Ishikawa (cell line): ENCODE measurements at regions not wholly inside any gene's neighbourhood (a gene's known extent, or its start where the extent isn't known, plus 50 kb on each side); places are given as distances from the start of the nearest gene placed in this dataset.

Experiments
- CEBPB ChIP-seq: IDR thresholded peaks from 2 replicates; pipeline ENCODE4 v1.6.1; 2012
- CREB1 ChIP-seq: IDR thresholded peaks from 2 replicates; pipeline ENCODE4 v1.6.1; 2012; ENCODE audit warnings: low read depth
- EGR1 ChIP-seq: IDR thresholded peaks from 2 replicates; pipeline ENCODE4 v1.6.1; 2012
- EP300 ChIP-seq: IDR thresholded peaks from 2 replicates; pipeline ENCODE4 v1.6.1; 2012; ENCODE audit warnings: borderline replicate concordance
- FOXM1 ChIP-seq: IDR thresholded peaks from 2 replicates; pipeline ENCODE4 v1.6.1; 2012; ENCODE audit warnings: low read depth, borderline replicate concordance
- NFIC ChIP-seq: IDR thresholded peaks from 2 replicates; pipeline ENCODE4 v1.6.1; 2012
- RAD21 ChIP-seq: IDR thresholded peaks from 2 replicates; pipeline ENCODE4 v1.6.1; 2012; ENCODE audit warnings: low read depth
- TAF1 ChIP-seq: IDR thresholded peaks from 2 replicates; pipeline ENCODE4 v1.6.1; 2012; ENCODE audit warnings: low read depth, mild to moderate bottlenecking
- TCF12 ChIP-seq: IDR thresholded peaks from 2 replicates; pipeline ENCODE4 v1.6.1; 2012; ENCODE audit warnings: low read depth
- TEAD4 ChIP-seq: IDR thresholded peaks from 2 replicates; pipeline ENCODE4 v1.6.1; 2012
- YY1 ChIP-seq: IDR thresholded peaks from 2 replicates; pipeline ENCODE4 v1.6.1; 2012; ENCODE audit warnings: low read depth
- ZBTB7A ChIP-seq: IDR thresholded peaks from 2 replicates; pipeline ENCODE4 v1.6.1; 2012; ENCODE audit warnings: low read depth
- TF ChIP-seq, protein P1 (sequence below): IDR thresholded peaks from 2 replicates; pipeline ENCODE4 v1.6.1; 2012; ENCODE audit warnings: low read depth, mild to moderate bottlenecking
- TF ChIP-seq, protein P2 (sequence below): IDR thresholded peaks from 2 replicates; pipeline ENCODE4 v1.6.1; 2012
- TF ChIP-seq, protein P3 (sequence below): IDR thresholded peaks from 2 replicates; pipeline ENCODE4 v1.6.1; 2012

DNA sequence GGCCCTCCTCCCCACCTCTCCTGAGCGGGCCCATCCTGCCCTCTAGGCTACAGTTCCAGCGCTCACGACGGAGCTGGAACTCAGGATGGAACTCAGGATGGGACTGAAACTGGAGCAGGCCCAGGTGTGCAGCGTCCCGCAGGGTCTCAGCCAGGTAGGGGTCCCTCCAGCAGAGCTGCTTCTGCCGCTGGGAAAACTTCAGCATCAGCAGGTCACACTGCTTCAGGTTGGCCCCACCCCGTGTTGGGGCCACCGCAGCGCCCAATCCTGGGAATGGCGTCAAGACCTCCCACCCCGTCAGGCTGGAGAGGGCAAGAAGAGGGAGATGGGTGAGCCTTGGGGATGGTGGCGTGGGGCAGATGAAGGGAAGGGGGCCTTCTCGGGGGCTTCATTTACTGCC is 62.6 kb upstream of the TMEM97 start:
- TF ChIP-seq CREB1 (no peak), CEBPB (no peak), EP300 (no peak), TAF1 (no peak), TCF12 (no peak), NFIC (no peak), ZBTB7A (no peak)
- TF ChIP-seq, protein P1, sequence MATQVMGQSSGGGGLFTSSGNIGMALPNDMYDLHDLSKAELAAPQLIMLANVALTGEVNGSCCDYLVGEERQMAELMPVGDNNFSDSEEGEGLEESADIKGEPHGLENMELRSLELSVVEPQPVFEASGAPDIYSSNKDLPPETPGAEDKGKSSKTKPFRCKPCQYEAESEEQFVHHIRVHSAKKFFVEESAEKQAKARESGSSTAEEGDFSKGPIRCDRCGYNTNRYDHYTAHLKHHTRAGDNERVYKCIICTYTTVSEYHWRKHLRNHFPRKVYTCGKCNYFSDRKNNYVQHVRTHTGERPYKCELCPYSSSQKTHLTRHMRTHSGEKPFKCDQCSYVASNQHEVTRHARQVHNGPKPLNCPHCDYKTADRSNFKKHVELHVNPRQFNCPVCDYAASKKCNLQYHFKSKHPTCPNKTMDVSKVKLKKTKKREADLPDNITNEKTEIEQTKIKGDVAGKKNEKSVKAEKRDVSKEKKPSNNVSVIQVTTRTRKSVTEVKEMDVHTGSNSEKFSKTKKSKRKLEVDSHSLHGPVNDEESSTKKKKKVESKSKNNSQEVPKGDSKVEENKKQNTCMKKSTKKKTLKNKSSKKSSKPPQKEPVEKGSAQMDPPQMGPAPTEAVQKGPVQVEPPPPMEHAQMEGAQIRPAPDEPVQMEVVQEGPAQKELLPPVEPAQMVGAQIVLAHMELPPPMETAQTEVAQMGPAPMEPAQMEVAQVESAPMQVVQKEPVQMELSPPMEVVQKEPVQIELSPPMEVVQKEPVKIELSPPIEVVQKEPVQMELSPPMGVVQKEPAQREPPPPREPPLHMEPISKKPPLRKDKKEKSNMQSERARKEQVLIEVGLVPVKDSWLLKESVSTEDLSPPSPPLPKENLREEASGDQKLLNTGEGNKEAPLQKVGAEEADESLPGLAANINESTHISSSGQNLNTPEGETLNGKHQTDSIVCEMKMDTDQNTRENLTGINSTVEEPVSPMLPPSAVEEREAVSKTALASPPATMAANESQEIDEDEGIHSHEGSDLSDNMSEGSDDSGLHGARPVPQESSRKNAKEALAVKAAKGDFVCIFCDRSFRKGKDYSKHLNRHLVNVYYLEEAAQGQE, result no peak

GRCh38 chr17:28256881-28257280 is 62.1 kb upstream of the TMEM97 start:
- TF ChIP-seq CEBPB, result no peak
- TF ChIP-seq EP300, result no peak
- TF ChIP-seq CREB1, result no peak
- TF ChIP-seq ZBTB7A, result no peak
- TF ChIP-seq TCF12, result no peak
- TF ChIP-seq YY1, result no peak
- TF ChIP-seq TAF1, result no peak
- no peak for TF ChIP-seq FOXM1
- TF ChIP-seq, protein P1, result no peak
- TF ChIP-seq, protein P2, sequence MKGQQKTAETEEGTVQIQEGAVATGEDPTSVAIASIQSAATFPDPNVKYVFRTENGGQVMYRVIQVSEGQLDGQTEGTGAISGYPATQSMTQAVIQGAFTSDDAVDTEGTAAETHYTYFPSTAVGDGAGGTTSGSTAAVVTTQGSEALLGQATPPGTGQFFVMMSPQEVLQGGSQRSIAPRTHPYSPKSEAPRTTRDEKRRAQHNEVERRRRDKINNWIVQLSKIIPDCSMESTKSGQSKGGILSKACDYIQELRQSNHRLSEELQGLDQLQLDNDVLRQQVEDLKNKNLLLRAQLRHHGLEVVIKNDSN, result no peak
- no peak for TF ChIP-seq TEAD4

GRCh38 chr17:28258347-28258887 is 60.6 kb upstream of the TMEM97 start:
- no peak for TF ChIP-seq ZBTB7A
- TF ChIP-seq EGR1, result no peak
- no peak for TF ChIP-seq EP300
- TF ChIP-seq TEAD4, result no peak
- TF ChIP-seq FOXM1, result no peak
- TF ChIP-seq, protein P2, result no peak
- TF ChIP-seq, protein P1, result no peak
- TF ChIP-seq, protein P3, sequence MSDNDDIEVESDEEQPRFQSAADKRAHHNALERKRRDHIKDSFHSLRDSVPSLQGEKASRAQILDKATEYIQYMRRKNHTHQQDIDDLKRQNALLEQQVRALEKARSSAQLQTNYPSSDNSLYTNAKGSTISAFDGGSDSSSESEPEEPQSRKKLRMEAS, result no peak
- no peak for TF ChIP-seq NFIC
- no peak for TF ChIP-seq TAF1
- TF ChIP-seq CEBPB, result no peak
- no peak for TF ChIP-seq YY1
- TF ChIP-seq CREB1, result no peak
- TF ChIP-seq RAD21, result no peak
- TF ChIP-seq TCF12, result no peak

DNA sequence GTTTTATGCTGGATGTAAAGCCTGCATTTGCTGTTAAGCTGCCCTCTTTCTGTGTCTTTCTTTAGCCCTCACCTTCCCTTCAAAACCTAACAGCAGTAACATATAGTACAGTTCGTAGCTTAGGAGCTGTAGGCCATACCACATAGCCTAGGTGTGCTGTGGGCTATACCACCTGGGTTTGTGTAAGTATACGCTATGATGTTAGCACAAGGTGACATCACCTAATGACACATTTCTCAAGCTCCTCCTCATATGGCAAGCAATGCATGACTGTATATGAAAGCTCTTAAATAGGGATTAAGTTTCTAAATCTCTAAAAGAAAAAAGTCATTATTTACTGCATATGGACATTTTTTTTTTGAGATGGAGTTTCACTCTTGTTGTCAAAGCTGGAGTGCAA is 57.8 kb upstream of the TMEM97 start:
- TF ChIP-seq RAD21, result no peak

- TF ChIP-seq, protein P2, result peak; percentile 17; the same call in 1 of the 2 replicates
- TF ChIP-seq TCF12, result 0 out of 2 replicates have a peak, but pooled peaks have one; percentile 26
Measured at GRCh38 chr17:28262123-28262745, 56.8 kb upstream of the TMEM97 start.
